CD4-positive, alpha-beta T cell (primary cell): ENCODE measurements at regions not wholly inside any gene's neighbourhood (a gene's known extent, or its start where the extent isn't known, plus 50 kb on each side); places are given as distances from the start of the nearest gene placed in this dataset.

Experiments
- ATAC-seq: fragments of 200-7000 bp; cut with Tn5 transposase; one replicate; pipeline ENCODE4 v1.10.0; 2022; ENCODE audit warnings: mild to moderate bottlenecking; ENCODE audit not compliant: poor library complexity
- CTCF ChIA-PET: fragments of 350-600 bp; sonication (Branson Sonifier 250); formaldehyde crosslinking; loops from one replicate; lab custom pipeline; 2021; ENCODE audit warnings: antibody characterized with exemption, inconsistent platforms; lab: Charles Lee
- POLR2A ChIA-PET: fragments of 350-600 bp; sonication (Branson Sonifier 250); formaldehyde crosslinking; loops from one replicate; lab custom pipeline; 2021; ENCODE audit warnings: antibody characterized with exemption, inconsistent platforms; lab: Charles Lee
- DNase-seq, 14 experiments: peaks; one replicate each; pipeline ENCODE4 v3.0.0-alpha.2; 2013 to 2020; ENCODE audit warnings: mixed read lengths in 2 of 14
- H3K27ac ChIP-seq, 2 donors: one replicate each; pipeline versions ENCODE4 v1.5.1 to v1.7.0; 2013; ENCODE audit warnings: low read length in 2 of 2, low read depth in 1 of 2, mild to moderate bottlenecking in 1 of 2
- H3K27me3 ChIP-seq, 2 experiments: 1 replicate in 1 of 2; 2 replicates in 1 of 2; pipeline versions ENCODE4 v1.6.1 to v1.7.0; 2013; ENCODE audit warnings: low read length in 2 of 2, control low read depth in 1 of 2, mild to moderate bottlenecking in 1 of 2, moderate library complexity in 1 of 2; ENCODE audit not compliant: insufficient read depth in 2 of 2, control insufficient read depth in 1 of 2
- H3K36me3 ChIP-seq: one replicate; pipeline ENCODE4 v1.6.1; 2013; ENCODE audit warnings: low read length, control low read depth; ENCODE audit not compliant: insufficient read depth
- H3K4me1 ChIP-seq: one replicate; pipeline ENCODE4 v1.6.1; 2013; ENCODE audit warnings: low read length, control low read depth; ENCODE audit not compliant: insufficient read depth
- H3K4me3 ChIP-seq: one replicate; pipeline ENCODE4 v1.5.1; 2013; ENCODE audit warnings: mild to moderate bottlenecking, low read length, moderate library complexity
- H3K9me3 ChIP-seq, 2 experiments: 1 replicate in 1 of 2; 2 replicates in 1 of 2; pipeline versions ENCODE4 v1.6.1 to v1.7.0; 2013; ENCODE audit warnings: low read length in 2 of 2, mild to moderate bottlenecking in 2 of 2, control low read depth in 1 of 2, moderate library complexity in 1 of 2; ENCODE audit not compliant: control insufficient read depth in 1 of 2, insufficient read depth in 1 of 2
- H3K27ac Mint-ChIP-seq: one replicate; pipeline ENCODE4 v1.8.0; 2020; ENCODE audit warnings: mixed read lengths
- H3K27me3 Mint-ChIP-seq: one replicate; pipeline ENCODE4 v1.8.0; 2021; ENCODE audit warnings: mixed read lengths
- H3K36me3 Mint-ChIP-seq: one replicate; pipeline ENCODE4 v1.8.0; 2021; ENCODE audit warnings: low read depth, mixed read lengths
- H3K4me1 Mint-ChIP-seq: one replicate; pipeline ENCODE4 v1.8.0; 2021; ENCODE audit warnings: low read depth, mixed read lengths
- H3K4me3 Mint-ChIP-seq: one replicate; pipeline ENCODE4 v1.8.0; 2020; ENCODE audit warnings: mild to moderate bottlenecking, mixed read lengths
- H3K9me3 Mint-ChIP-seq: one replicate; pipeline ENCODE4 v1.8.0; 2020; ENCODE audit warnings: mixed read lengths
- intact Hi-C, 2 experiments: fragments of 100-400 bp; cut with DNase I in 1 of 2; cut with micrococcal nuclease in 1 of 2; formaldehyde crosslinking; loops; one replicate each; pipeline versions ENCODE4 v1.15.1 to v1.9.0; 2023 to 2025; cut with DNase I, micrococcal nuclease
- TF ChIP-seq, protein P1 (sequence below): fragments of 200-600 bp; IDR thresholded peaks from one replicate; pipeline ENCODE4 v1.8.0; 2022; ENCODE audit warnings: antibody characterized with exemption, mild to moderate bottlenecking

DNA sequence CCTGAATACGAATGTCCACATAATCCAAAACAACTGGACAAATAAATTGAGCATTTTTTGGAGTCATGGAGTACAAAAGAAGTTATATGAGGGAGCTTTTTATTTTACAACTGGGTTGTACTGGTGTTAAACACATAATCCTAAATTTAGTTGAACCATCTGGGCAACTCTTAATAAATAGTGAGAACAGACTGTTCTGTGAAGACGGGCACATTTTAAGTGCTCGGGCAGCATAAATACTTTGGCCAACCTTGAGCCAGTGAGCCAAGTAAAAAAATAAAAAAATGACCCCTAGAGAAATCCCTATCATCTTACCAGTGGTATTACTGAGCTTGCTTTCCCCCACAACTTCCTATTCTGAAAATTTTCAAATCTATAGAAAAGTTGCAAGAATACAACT lies 50.9 kb upstream of the PSME4 start:
- Mint-ChIP-seq H3K4me3 (no peak overlapping the region), H3K4me1 (peaks cover 15% of the 10 kb centered on the region), H3K36me3 (peaks cover 31% of the 10 kb centered on the region), H3K27me3 (no peaks in the 10 kb centered on the region), H3K27ac (no peak overlapping the region), H3K9me3 (peaks cover 4% of the 10 kb centered on the region)
- Histone ChIP-seq H3K27ac (no peak overlapping the region), H3K27me3 (no peaks in the 10 kb centered on the region), H3K4me1 (no peaks in the 10 kb centered on the region), H3K36me3 (no peaks in the 10 kb centered on the region), H3K4me3 (no peak overlapping the region), H3K9me3 (peaks cover 8 to 15% of the 10 kb centered on the region in 2 experiments)
- intact Hi-C loops, result no loop called here
- ChIA-PET CTCF (no interaction called here), POLR2A (interaction anchor here (0.7 kb wide), 2 partner anchors 86 to 754 kb away, joined by 3 read pairs; no protein-coding TSS in a partner anchor)
- DNase-seq, result no peak
- TF ChIP-seq, protein P1, sequence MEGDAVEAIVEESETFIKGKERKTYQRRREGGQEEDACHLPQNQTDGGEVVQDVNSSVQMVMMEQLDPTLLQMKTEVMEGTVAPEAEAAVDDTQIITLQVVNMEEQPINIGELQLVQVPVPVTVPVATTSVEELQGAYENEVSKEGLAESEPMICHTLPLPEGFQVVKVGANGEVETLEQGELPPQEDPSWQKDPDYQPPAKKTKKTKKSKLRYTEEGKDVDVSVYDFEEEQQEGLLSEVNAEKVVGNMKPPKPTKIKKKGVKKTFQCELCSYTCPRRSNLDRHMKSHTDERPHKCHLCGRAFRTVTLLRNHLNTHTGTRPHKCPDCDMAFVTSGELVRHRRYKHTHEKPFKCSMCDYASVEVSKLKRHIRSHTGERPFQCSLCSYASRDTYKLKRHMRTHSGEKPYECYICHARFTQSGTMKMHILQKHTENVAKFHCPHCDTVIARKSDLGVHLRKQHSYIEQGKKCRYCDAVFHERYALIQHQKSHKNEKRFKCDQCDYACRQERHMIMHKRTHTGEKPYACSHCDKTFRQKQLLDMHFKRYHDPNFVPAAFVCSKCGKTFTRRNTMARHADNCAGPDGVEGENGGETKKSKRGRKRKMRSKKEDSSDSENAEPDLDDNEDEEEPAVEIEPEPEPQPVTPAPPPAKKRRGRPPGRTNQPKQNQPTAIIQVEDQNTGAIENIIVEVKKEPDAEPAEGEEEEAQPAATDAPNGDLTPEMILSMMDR, result no peak
- ATAC-seq, result no peak

DNA sequence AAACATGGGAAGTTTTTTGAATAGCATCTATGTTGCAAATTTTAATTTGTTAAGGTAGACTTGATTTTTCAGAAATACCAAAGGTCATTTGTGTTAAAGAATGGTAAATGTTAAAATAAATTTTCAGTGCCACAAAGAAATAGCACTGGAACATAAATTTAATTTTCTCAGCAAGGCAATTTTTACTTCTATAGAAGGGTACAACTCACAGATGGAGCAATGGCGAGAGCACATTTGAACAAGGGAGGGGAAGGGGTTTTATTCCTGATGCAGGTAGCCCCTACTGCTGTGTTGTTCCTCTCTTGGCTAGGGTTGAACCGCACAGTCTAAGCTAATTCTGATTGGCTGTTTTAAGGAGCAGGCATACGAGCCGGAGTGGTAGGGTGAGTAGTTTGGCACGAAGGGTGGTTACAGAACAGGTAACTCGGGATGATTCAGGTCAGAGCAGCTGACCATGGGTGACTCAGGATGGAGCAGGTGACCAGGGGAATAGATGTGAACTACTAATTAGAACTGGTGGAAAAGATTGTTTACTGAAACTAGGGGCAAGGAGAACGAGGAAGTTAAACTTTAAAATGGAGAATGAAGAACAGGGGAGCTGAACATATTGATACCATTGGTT lies 50.1 kb upstream of the PSME4 start:
- Mint-ChIP-seq H3K27me3 (no peaks in the 10 kb centered on the region), H3K36me3 (peaks cover 33% of the 10 kb centered on the region), H3K4me3 (no peak overlapping the region), H3K27ac (no peak overlapping the region), H3K4me1 (peaks cover 18% of the 10 kb centered on the region), H3K9me3 (peaks cover 4% of the 10 kb centered on the region)
- no peaks in the 10 kb centered on the region for H3K27me3 ChIP-seq
- DNase-seq (no peak), ATAC-seq (no peak)
- intact Hi-C loops, result no loop called here
- TF ChIP-seq, protein P1, result no peak
- H3K36me3 ChIP-seq, result no peaks in the 10 kb centered on the region
- peaks cover 8 to 15% of the 10 kb centered on the region in 2 experiments for H3K9me3 ChIP-seq
- peaks cover 1% of the 10 kb centered on the region for H3K4me1 ChIP-seq
- no peak overlapping the region for H3K4me3 ChIP-seq
- ChIA-PET CTCF (interaction anchor here (1.0 kb wide), 1 partner anchor 38 kb away, joined by 4 read pairs; no protein-coding TSS in a partner anchor), POLR2A (no interaction called here)
- H3K27ac ChIP-seq, result no peak overlapping the region
